ENCODE measurements at regions not wholly inside any gene's neighbourhood (a gene's known extent, or its start where the extent isn't known, plus 50 kb on each side); places are given as distances from the start of the nearest gene placed in this dataset.

- TF ChIP-seq CTCF (IDR thresholded peaks at IDR 0.05) (no peak), POLR2A (IDR thresholded peaks at IDR 0.05) (no peak)
- H3K27me3 ChIP-seq: no peaks in the 10 kb centered on the region
- H3K4me3 ChIP-seq: no peak overlapping the region
- no peaks in the 10 kb centered on the region for H3K36me3 ChIP-seq (replicated peaks in 1 of 2)
- no peak overlapping the region for H3K27ac ChIP-seq
- DNase-seq: no peak
- intact Hi-C loops (cut with DNase I): no loop called here
- H3K4me1 ChIP-seq (replicated peaks in 1 of 2): no peaks in the 10 kb centered on the region
- no peaks in the 10 kb centered on the region for H3K9me3 ChIP-seq (replicated peaks in 1 of 3)
- WGBS, 4 donors: 60 to 69% (median 63%) methylated on average over 4 of the region's 4 CpGs
These were observed 62.3 kb upstream of the SLC25A33 start for GRCh38 chr1:9476790-9477463.

GRCh38 chr1:9477535-9477934 is 61.7 kb upstream of the SLC25A33 start:
- Histone ChIP-seq H3K36me3 (replicated peaks in 1 of 2) (no peaks in the 10 kb centered on the region), H3K4me1 (replicated peaks in 1 of 2) (no peaks in the 10 kb centered on the region), H3K4me3 (no peak overlapping the region), H3K9me3 (replicated peaks in 1 of 3) (no peaks in the 10 kb centered on the region), H3K27ac (no peak overlapping the region), H3K27me3 (no peaks in the 10 kb centered on the region)
- TF ChIP-seq CTCF (IDR thresholded peaks at IDR 0.05) (no peak), POLR2A (IDR thresholded peaks at IDR 0.05) (no peak)
- intact Hi-C loops (cut with DNase I): no loop called here
- WGBS, 4 donors: 73 to 84% (median 79%) methylated on average over 4 of the region's 4 CpGs
- no peak for DNase-seq

- Histone ChIP-seq H3K27me3 (no peaks in the 10 kb centered on the region), H3K36me3 (replicated peaks in 1 of 2) (no peaks in the 10 kb centered on the region), H3K27ac (no peak overlapping the region), H3K4me1 (replicated peaks in 1 of 2) (no peaks in the 10 kb centered on the region), H3K4me3 (no peak overlapping the region), H3K9me3 (replicated peaks in 1 of 3) (no peaks in the 10 kb centered on the region)
- no peak for TF ChIP-seq CTCF (IDR thresholded peaks at IDR 0.05)
- TF ChIP-seq POLR2A (IDR thresholded peaks at IDR 0.05): no peak
- WGBS, 4 donors: 79 to 86% (median 81%) methylated on average over 6 of the region's 6 CpGs
- no peak for DNase-seq
- intact Hi-C loops (cut with DNase I): no loop called here
These were observed 61.2 kb upstream of the SLC25A33 start for GRCh38 chr1:9478021-9478420.

GRCh38 chr1:9481048-9481447 is 58.2 kb upstream of the SLC25A33 start:
- DNase-seq: no peak
- no peaks in the 10 kb centered on the region for H3K4me1 ChIP-seq (replicated peaks in 1 of 2)
- no peaks in the 10 kb centered on the region for H3K36me3 ChIP-seq (replicated peaks in 1 of 2)
- intact Hi-C loops (cut with DNase I): no loop called here
- 76 to 84% (median 78%) methylated on average over 5 to 6 of the region's 6 CpGs for WGBS, 4 donors
- no peak overlapping the region for H3K27ac ChIP-seq
- H3K27me3 ChIP-seq: no peaks in the 10 kb centered on the region
- no peak for TF ChIP-seq POLR2A (IDR thresholded peaks at IDR 0.05)
- no peak for TF ChIP-seq CTCF (IDR thresholded peaks at IDR 0.05)
- H3K4me3 ChIP-seq: no peak overlapping the region
- H3K9me3 ChIP-seq (replicated peaks in 1 of 3): no peaks in the 10 kb centered on the region

Data from adrenal gland (tissue), 9 donors.